ENCODE measurements at regions not wholly inside any gene's neighbourhood (a gene's known extent, or its start where the extent isn't known, plus 50 kb on each side); places are given as distances from the start of the nearest gene placed in this dataset.

DNA sequence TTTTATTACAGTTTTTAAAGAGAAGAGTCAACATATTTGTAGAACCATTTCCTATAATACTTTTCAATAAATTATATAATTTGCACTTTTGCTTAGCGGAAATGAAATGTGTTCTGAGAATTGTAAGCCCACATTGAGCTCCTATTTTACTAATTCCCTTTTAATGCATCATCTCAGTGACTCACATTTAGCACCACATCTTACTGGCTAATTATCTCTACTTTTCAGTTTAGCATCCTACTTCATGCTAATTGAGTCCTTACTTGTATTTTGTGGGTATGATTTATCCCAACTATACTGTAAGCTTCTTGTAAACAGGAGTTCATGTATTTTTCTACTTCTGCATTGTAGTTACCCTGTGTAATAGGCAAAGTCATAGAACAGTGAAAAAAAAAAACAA lies 67.5 kb downstream of the TMX1 start:
- no peak for DNase-seq

DNA sequence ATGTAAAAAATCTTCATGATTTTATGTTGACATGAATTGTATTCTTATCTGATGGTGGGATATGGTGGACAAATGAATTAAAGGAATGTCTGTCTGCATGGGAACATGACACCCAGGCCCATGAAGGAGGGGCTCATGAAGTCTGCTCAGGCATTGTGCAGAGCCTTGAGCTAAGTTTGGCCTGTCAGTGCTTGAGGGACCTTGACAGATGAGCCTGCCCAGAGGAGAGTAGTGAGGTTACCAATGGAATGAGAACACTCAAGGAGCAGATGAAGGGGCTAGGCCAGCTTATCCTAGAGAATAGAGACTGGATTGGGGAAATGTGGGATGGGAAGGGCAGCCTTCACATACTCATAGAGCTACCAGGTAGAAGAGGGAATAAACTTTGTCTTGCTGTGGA lies 68.8 kb downstream of the TMX1 start:
- DNase-seq, result no peak

DNA sequence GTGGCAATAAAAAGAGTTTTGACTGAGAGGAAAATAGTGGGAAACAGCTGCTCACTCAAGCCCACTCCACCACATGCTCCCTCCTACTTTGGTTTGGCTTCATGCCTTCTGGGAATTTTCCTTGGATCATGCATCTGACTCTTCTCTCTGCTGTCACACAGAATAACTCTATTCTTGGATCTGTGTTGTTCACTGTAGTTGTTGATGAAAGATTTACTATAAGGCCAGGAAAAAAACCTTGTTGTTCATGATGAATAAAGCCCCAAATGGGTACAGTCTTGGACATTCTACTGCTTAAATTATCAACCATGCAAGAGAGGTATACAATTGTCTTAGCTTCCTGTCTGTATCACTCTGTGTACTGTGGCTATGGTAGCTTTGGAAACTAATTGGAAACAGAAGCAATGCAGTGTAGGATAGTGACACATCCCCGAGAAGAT lies 70.5 kb downstream of the TMX1 start:
- DNase-seq, result peak; percentile 88 to 92 (median 92)

DNA sequence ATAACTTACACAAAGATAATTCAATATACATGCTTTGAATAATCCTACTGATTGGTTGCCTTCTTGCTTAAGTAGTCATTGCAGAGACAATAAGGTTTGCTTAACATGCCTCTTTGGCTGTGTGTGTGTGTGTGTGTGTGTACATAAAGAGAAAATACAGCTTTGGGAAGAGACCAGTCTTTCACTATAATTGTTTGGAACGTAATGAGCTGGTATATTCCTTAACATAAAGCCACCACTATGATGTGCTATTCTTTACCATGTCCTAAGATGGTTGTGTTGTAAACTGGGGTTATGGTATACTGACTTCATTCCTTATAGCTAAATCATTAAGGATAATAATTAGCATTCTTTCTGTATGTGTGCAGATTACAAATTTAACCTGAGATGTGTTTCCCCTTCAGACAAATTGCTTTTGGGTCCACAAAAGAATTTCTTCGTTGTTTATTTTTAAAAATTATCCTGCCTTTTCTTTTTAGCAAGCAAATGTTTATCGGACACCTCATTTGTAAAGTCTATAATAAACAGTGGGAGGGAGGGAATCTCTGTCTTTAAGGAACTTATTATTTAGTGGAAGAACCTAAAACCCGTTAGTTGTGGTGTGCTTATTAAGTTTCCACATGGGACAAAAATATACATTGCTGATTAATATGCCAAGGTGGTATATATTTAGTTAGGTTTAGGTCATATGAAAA lies 74.4 kb downstream of the TMX1 start:
- no peak for DNase-seq

DNA sequence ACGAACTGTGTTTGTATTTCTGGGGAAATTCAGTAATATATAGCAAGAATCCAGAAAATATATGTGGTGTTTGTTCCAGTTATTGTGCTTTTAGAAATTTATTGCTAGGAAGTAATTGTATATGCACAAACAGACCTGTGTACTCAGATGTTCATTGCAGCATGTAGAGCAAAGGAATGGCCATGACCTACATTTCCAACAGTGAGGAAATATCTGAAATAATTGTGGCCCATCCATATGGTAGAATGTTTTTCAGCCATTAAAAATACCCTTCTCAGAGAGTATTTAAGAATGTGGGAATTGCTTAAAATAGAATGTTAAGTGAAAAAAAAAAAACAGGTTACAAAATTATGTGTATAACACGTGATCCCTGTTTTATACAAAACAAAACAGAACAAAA lies 77.3 kb downstream of the TMX1 start:
- DNase-seq, result no peak

DNA sequence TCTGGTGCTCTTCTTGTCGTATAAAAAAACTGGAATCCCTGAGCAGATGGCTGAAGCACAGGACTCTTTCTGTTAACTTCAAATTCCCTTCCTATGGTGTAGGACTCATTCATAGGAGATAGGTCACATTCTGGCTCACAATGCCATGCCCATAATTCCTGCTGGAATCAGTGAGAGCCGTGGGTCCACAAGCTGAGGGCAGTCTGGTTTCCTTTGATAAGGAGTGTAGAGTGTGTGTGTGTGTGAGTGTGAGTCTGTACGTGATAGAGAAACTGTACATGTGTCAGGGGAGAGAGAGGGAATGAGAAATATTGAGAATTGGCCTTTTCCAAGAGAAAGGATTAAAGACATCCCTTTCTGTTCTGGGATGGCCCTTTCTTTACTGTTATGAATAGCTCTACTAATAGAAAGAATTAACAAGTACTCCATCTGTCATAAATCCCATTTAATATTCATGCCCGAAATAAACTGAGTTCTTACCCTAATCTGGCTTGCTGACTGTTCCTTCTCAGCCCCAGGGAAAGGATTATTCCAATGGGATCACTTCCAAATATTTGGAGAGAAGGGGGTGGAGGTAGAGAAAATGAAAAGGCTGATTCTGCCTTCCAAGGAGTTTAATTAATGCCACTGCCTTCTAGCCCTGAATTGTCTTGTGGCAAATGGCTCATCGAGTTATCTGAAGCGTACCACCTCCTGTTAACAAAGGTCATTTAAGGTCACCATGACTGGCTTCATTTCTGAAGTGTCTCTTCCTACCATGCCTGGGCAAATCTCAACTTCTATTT lies 79.0 kb downstream of the TMX1 start:
- no peak for DNase-seq

DNA sequence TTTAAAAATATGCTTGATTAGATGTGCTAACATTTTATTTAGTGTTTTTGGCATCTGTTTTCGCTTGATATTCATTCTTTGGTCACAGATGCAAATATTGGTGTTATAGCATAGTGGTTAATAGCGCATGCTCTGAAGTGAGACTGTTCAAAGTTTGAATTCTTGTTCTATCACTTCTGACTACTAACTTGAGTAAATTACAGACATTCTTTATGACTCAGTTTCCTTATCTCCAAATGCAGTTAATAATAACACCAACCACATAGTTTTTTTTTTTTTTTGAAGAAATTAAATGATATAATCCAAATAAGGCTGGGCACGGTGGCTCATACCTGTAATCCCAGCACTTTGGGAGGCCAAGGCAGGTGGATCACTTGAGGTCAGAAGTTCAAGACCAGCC lies 81.0 kb downstream of the TMX1 start:
- no peak for DNase-seq

DNA sequence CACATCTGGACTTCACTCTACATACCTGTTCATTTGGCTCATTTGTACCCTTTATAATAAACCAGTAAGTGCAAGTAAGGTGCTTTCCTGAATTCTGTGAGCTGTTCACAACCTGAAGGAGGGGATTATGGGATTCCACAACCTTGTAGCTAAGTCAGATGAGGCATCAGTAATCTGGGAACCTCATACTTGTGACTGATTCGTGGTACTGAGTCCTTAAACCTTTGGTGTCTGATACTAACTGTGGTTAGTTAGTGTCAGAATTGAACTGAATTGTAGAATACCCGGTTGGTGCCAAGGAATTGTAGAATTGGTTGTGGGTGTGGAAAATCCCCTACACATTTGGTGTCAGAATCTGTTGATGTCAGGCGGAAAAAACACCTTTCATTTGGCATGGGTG lies 83.4 kb downstream of the TMX1 start:
- DNase-seq, result no peak

DNA sequence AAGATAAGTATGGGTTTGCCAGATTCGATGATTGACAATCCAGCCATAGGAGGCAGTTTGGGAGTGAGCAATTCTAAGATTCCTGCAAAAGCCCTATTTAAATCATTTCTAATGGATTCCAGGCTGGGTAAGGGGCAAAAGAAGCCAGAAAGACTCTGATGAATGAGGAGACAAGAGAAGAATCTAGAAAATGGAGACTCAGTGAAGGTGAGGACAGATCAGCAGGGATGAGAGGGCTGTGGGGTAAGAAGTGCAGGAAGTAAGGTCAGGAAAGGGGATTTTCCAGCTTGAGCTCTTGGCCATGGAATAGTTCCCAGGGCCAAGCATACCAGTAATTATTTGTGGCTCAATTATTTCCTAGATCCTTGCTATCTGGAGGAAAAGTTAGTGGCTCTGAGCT lies 87.3 kb downstream of the TMX1 start:
- peak in 1 of 3 donors; percentile 37 for DNase-seq

DNA sequence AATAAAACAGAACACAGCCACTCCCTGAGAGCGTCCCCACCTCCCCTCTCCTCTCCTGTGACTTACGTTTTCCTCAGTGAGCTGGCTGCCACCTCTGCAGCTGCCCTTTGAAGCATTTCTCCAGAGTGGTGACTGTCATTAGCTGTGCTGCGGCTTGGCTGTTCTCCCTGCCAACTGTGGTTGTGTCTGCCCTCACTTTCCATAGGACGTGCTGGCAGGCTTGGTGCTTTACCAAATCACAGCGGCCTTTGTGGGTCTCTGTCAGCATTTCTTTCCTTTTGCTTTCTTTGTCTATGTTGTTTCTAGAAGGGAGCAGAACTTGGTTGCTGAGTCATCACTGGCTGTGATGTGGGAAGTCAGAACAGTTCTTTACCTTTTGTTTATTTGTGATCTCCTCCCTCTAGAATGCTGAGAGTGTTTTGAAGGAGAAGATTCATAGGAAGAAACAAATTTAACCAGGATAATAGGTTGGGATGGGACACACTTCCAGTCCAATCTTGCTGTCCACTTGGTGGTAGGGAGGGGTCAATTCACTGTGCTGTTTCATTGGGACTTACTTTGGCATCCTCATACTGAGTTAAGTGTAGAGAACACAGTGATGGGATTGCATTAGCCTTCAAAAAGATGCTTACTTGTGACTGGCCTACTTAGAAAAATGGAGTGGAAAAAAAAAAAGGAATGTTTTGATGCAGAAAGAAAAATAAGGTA lies 88.2 kb downstream of the TMX1 start:
- no peak for DNase-seq

DNA sequence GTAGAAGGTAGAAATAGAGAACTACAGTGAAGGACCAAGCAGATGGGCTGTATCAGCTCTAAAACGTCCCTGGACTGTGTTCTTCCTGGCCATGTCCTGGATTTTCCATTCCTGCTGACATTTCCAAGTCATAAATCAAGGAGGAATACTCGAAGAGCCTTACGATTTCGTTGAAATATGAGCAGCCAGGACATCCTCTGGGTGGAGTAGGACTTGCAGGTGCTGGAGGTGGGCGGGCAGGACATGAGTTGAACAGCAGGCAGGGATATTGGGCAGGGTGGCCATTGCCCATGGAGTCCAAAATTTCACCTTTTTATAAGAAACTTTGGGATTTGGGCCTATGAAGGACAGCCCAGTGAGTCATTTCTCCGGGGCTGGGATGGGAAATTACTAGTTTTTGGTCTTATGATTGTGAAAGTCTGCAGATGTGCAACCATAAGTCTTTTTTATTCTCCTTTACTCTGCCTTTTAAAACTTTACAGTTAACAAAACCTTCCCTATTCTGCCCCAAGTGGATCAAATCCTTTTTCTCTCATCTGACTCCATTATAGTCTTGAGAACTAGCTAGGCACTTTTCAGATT lies 88.8 kb downstream of the TMX1 start:
- DNase-seq, result peak; percentile 83 to 93 (median 84)

DNA sequence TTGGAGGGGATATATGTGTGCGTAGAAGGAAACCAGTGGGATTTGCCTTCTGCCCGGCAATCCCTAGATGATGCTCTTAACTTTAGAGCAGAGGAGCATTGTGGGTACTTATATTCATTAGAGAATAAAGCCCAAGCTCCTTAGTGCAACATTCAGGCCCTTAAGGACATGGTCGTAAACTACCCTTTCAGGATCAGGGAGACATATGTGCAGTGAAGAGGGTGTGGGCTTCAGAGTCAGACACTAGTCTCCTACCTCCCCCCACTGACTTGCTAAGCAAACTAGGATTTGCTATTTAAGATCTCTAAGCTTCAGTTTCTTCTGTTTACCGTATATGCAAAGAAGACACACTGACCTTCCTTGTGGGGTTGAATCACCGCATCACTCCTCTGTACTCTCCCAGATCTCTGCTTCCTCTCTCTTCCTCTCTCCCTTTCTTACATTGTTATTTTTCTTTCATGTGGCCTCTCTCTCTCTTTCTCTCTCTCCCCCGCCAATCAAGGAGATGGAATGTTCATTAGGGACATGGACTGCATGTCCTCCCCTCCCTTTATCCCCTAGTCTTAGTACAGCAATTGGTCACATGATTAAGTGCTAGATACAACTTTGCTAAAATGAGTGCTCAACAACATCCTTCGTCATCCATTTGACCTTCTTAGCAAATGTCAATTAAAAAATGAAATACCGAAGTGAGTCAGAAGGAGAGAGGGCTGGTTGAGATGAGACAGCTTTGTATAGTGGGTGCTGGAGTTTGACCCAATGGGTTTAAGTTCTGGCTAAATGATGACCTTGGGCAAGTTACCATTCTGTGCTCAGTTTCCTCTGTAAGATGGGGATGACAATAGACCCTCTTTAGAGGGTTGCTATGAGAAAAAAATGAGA lies 91.7 kb downstream of the TMX1 start:
- no peak for DNase-seq

DNA sequence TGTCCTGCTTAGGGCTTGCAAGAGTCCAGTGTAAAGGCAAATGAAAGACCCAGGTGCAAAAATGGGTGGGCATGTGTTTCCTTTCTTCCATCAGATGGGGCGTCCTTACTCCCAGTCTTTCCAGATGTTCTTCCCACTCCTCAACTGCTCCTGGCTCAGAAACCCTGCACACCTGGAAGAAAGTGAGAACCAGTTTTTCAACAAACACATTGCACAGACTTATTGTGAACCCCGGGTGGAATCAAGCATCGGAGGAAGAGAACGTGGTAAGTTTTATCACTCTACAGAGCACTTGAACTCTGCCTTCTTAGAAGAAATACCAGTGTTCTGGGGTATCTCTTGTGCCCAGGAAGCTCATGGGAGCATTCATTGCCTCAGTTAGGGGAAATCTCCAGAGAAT lies 93.3 kb downstream of the TMX1 start:
- DNase-seq, result peak in 1 of 3 donors; percentile 22

DNA sequence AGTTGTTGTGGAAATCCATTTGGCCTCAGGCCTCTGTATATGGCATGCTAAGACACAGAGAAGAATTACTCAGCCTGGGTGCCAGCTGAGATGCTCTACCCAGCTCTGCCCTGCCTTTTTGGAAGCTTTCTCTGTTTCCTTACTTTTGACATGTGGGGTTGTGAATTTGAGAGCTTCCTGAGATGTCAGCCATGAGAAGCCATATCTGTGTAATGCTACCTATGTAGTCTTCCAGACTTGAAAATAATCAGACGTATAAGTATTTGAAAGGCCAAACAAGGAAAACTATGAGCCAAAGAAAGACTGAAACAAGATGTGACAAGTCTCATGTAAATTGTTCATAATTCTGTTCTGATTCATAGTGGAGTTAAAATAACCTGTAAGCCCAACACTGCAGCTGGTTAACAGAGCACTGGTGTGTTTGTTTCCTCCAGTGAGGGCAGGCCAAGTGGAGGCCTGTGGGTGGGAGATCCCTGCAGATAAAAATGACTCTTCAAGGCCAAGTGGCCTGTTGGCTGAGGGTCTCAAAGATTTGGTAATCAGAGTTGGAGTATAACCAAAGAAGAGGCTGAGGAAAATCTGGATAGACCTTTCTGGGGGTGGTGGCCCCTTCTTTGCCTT lies 94.0 kb downstream of the TMX1 start:
- peak in 2 of 3 donors; percentile 24 to 62 for DNase-seq

DNA sequence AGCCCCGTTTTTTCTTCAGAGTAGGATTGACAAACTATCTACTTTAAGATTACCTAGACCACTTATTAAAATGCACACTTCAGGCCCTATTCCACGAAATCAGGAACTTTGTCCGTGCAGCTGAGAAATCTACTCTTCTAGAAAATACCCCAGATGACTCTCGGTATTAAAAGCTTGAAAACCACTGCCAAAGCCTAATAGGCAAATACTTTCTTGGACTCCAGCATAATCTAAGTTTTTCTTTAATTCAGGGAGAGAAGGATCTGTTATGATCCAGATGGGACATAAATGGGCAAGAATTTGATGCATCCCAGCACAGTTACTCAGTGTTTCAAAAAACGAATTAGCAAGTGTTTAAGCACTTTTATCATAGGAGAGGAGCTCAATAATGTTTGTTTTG lies 94.5 kb downstream of the TMX1 start:
- no peak for DNase-seq

DNA sequence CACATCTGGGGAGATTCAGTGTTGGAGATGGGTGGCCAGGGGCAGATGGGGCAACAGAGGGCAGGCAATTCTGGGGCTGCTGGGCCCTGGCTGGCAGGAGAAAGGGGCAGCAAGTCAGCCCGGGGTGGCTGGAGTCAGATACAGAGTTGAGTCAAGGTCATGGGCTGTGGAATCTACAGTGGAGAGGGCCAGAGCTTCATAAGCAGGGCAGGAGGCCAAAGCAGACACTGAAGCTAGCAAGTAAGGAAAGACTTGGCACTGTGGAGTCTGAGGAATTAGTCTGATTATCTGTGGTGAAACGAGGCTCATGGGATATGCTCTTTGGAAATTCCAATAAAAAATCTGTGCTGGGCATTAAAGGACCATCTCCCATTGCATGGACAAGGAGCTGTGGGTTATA lies 95.5 kb downstream of the TMX1 start:
- peak; percentile 58 to 79 (median 60) for DNase-seq

DNA sequence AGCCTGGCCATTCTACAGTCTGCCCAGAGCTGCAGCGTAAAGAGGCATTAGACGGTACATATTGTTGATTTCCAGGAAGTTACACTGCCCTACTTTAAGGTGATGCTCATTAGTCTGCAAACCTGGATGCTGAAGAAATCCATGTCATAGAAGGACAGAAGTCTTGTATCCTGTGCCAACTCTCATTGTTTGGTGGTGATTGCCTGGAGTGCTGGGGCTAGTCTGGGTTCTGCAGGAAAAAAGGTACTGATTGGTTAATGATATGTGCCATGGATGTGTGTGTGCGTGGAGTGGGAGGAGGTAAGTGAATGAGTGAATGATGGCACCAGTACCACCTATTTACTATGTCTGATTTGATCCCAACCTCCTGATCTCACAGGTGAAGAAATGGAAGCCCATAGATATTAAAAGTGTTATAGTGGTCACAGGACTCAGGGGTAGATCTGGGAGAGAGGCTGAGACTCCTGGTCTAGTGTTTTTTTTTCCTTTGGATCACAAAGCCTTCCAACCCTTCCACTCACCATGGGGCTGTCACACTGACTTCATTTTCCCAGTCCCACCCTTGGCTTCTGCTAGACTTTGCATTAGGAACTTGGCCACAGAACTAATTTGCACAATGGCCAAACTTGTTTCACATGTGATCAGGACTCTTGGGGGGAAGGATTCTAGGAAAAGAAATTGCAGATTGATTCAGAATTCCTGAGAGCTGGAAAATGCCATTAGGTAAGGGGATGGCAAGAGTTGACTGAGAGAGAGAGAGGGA lies 96.1 kb downstream of the TMX1 start:
- DNase-seq, result peak; percentile 69 to 87 (median 81)

DNA sequence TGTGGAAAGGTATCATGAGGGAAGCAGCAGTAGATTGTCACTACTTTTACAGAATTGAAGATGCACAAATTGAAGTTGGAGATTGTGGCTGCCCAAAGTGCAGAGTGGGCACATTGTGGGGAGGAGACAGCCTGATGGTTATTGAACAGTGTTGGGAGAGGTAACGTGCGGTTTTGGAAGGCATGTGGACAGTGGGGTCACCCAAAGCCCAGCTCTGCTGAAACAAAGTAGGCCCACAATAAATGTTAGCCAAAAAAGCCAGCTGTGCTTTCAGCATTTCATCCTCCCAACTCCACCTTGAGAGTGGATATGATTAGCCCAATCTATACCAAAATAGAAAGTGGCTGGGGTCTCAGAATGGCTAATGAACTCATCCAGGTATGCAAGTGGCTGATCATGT lies 96.7 kb downstream of the TMX1 start:
- DNase-seq, result no peak

DNA sequence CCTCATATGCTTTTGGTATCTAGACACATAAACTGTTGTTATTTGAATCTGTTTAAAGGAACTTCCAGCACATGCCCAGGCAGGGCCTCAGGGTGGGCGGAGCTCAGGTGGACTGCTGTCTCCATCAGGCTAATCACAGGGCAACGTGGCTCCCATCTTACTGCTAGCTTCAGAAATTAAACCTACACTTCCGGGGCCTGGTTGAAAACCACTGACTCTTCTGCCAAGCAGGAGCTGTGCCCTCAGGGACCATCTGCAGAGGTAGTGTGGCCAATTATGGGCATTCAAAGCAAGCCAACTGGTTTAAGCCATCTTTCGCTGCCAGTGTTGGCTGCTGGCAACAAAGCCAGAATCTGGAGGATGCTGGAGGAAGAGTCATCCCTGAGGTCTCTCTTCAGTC lies 97.5 kb downstream of the TMX1 start:
- no peak for DNase-seq

DNA sequence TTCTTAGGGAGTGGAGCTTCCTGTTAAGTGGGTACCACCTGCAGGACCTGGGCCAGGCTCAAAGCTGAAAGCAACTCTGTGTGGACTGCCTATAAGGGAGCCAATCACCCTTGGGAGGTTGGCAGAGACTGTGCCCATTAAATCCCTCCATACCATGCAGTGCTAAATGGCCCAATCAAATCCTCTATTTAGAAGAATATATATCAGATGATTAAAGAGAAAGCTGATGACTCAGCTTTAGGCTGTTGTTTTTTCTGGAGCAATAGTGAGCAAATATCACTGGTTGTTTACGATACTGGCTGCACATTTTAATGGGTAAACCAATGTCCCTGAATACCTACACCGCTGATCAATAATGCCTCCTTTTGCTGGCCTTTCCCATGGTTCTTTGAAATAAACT lies 101.3 kb downstream of the TMX1 start:
- DNase-seq, result no peak

All from muscle of back (tissue), 3 donors.